DND-41 (cell line): ENCODE measurements at regions not wholly inside any gene's neighbourhood (a gene's known extent, or its start where the extent isn't known, plus 50 kb on each side); places are given as distances from the start of the nearest gene placed in this dataset.

ENCODE experiments used
- ATAC-seq: fragments of 200-7000 bp; cut with Tn5 transposase; 3 replicates; pipeline ENCODE4 v1.9.1; 2021; ENCODE audit warnings: low read depth; ENCODE audit not compliant: insufficient read depth
- DNase-seq: peaks from one replicate; pipeline ENCODE4 v3.0.0-alpha.2; 2020
- H2AFZ ChIP-seq: 2 replicates; pipeline ENCODE4 v1.6.0; 2012; ENCODE audit warnings: low read depth, low read length
- H3K27ac ChIP-seq: 2 replicates; pipeline ENCODE4 v1.5.1; 2012; ENCODE audit warnings: low read length, inconsistent platforms
- H3K27me3 ChIP-seq: fragments of 200-600 bp; sonication (generic); 2 replicates; pipeline ENCODE4 v1.6.0; 2012; ENCODE audit warnings: low read length, mild to moderate bottlenecking, inconsistent platforms; ENCODE audit not compliant: insufficient read depth, poor library complexity
- H3K36me3 ChIP-seq: 2 replicates; pipeline ENCODE4 v1.5.1; 2012; ENCODE audit warnings: low read length, inconsistent platforms; ENCODE audit not compliant: insufficient read depth
- H3K4me1 ChIP-seq: 2 replicates; pipeline ENCODE4 v1.5.1; 2012; ENCODE audit warnings: mild to moderate bottlenecking, low read length; ENCODE audit not compliant: insufficient read depth
- H3K4me2 ChIP-seq: 2 replicates; pipeline ENCODE4 v1.6.0; 2012; ENCODE audit warnings: mild to moderate bottlenecking, moderate library complexity, low read length, inconsistent platforms; ENCODE audit not compliant: insufficient read depth
- H3K4me3 ChIP-seq, 2 experiments: fragments of 200-600 bp in 1 of 2; shearing (Covaris generic) in 1 of 2; 2 replicates each; pipeline ENCODE4 v1.5.1; 2012 to 2016; ENCODE audit warnings: inconsistent platforms in 2 of 2, low read length in 2 of 2, mild to moderate bottlenecking in 2 of 2, low read depth in 1 of 2, moderate library complexity in 1 of 2
- H3K79me2 ChIP-seq: 2 replicates; pipeline ENCODE4 v1.6.0; 2012; ENCODE audit warnings: low read length, inconsistent platforms; ENCODE audit not compliant: insufficient read depth
- H3K9ac ChIP-seq: 2 replicates; pipeline ENCODE4 v1.6.0; 2012; ENCODE audit warnings: low read depth, mild to moderate bottlenecking, inconsistent platforms, low read length, moderate library complexity
- H3K9me3 ChIP-seq: 2 replicates; pipeline ENCODE4 v1.5.1; 2012; ENCODE audit warnings: low read length, moderate library complexity, mild to moderate bottlenecking, inconsistent platforms; ENCODE audit not compliant: insufficient read depth, severe bottlenecking
- H4K20me1 ChIP-seq: 2 replicates; pipeline ENCODE4 v1.6.0; 2012; ENCODE audit warnings: low read length; ENCODE audit not compliant: insufficient read depth
- CTCF ChIP-seq: IDR thresholded peaks from 2 replicates; pipeline ENCODE4 v1.5.1; 2012; ENCODE audit warnings: borderline replicate concordance, low read length, moderate library complexity, mild to moderate bottlenecking; ENCODE audit not compliant: poor library complexity, severe bottlenecking; ENCODE audit errors: extremely low read depth
- EZH2 ChIP-seq: IDR thresholded peaks from 3 replicates; pipeline ENCODE4 v1.6.1; 2012; ENCODE audit warnings: borderline replicate concordance, low read depth, mild to moderate bottlenecking, moderate library complexity, low read length, inconsistent platforms; ENCODE audit not compliant: severe bottlenecking

GRCh38 chr13:111645198-111645597, 324.8 kb downstream of the TEX29 start:
- DNase-seq (no peak), ATAC-seq (no peak)
- no peaks in the 10 kb centered on the region for H3K9me3 ChIP-seq
- no peak overlapping the region for H3K27ac ChIP-seq
- H3K27me3 ChIP-seq: peaks cover 8% of the 10 kb centered on the region
- H2AFZ ChIP-seq: no peak overlapping the region
- no peak for TF ChIP-seq CTCF
- TF ChIP-seq EZH2: no peak
- H3K4me2 ChIP-seq: no peak overlapping the region
- H3K4me1 ChIP-seq: no peaks in the 10 kb centered on the region
- no peaks in the 10 kb centered on the region for H3K79me2 ChIP-seq
- no peaks in the 10 kb centered on the region for H3K36me3 ChIP-seq
- no peaks in the 10 kb centered on the region; the same call in 1 of the 2 replicates for H4K20me1 ChIP-seq
- H3K4me3 ChIP-seq: no peak overlapping the region
- H3K9ac ChIP-seq: no peak overlapping the region

GRCh38 chr13:111645598-111646455, 325.4 kb downstream of the TEX29 start:
- no peak overlapping the region for H3K4me2 ChIP-seq
- H2AFZ ChIP-seq: no peak overlapping the region
- peaks cover 8% of the 10 kb centered on the region for H3K27me3 ChIP-seq
- no peaks in the 10 kb centered on the region for H3K36me3 ChIP-seq
- no peaks in the 10 kb centered on the region for H3K79me2 ChIP-seq
- no peaks in the 10 kb centered on the region for H3K9me3 ChIP-seq
- H3K27ac ChIP-seq: no peak overlapping the region
- TF ChIP-seq CTCF (no peak), EZH2 (no peak)
- H3K4me1 ChIP-seq: no peaks in the 10 kb centered on the region
- H3K9ac ChIP-seq: no peak overlapping the region
- H4K20me1 ChIP-seq: no peaks in the 10 kb centered on the region; the same call in 1 of the 2 replicates
- ATAC-seq (no peak), DNase-seq (no peak)
- no peak overlapping the region for H3K4me3 ChIP-seq

GRCh38 chr13:111646456-111646855, 326.0 kb downstream of the TEX29 start:
- no peaks in the 10 kb centered on the region for H3K9me3 ChIP-seq

More at GRCh38 chr13:111646456-111646855, 326.0 kb downstream of the TEX29 start:
- no peak for TF ChIP-seq EZH2
- no peak for TF ChIP-seq CTCF
- ATAC-seq (no peak), DNase-seq (no peak)
- H4K20me1 ChIP-seq: no peaks in the 10 kb centered on the region; the same call in 1 of the 2 replicates
- peaks cover 8% of the 10 kb centered on the region for H3K27me3 ChIP-seq
- no peaks in the 10 kb centered on the region for H3K4me1 ChIP-seq
- H3K27ac ChIP-seq: no peak overlapping the region
- no peak overlapping the region for H3K4me3 ChIP-seq
- no peak overlapping the region for H3K4me2 ChIP-seq
- H3K9ac ChIP-seq: no peak overlapping the region
- no peaks in the 10 kb centered on the region for H3K79me2 ChIP-seq
- H2AFZ ChIP-seq: no peak overlapping the region
- H3K36me3 ChIP-seq: no peaks in the 10 kb centered on the region
